Right lobe of liver (tissue), 4 donors: ENCODE measurements at regions not wholly inside any gene's neighbourhood (a gene's known extent, or its start where the extent isn't known, plus 50 kb on each side); places are given as distances from the start of the nearest gene placed in this dataset.

Experiments used
- CTCF ChIP-seq, 4 donors: fragments of 200-600 bp in 3 of 4; fragments of 450-650 bp in 1 of 4; IDR thresholded peaks; one replicate each; pipeline versions ENCODE4 v1.5.1 to v1.8.0; 2016 to 2022; ENCODE audit warnings: antibody characterized with exemption in 4 of 4, mild to moderate bottlenecking in 2 of 4
- POLR2A ChIP-seq: fragments of 450-650 bp; IDR thresholded peaks from one replicate; pipeline ENCODE4 v1.6.1; 2017; ENCODE audit warnings: antibody characterized with exemption, mild to moderate bottlenecking
- donor health status: DM: no; HTN: no; CAD: no.
- donor health status: DM: no; HTN: no; CAD: no.
- donor health status: DM: no; HTN: yes; CAD: no.

DNA sequence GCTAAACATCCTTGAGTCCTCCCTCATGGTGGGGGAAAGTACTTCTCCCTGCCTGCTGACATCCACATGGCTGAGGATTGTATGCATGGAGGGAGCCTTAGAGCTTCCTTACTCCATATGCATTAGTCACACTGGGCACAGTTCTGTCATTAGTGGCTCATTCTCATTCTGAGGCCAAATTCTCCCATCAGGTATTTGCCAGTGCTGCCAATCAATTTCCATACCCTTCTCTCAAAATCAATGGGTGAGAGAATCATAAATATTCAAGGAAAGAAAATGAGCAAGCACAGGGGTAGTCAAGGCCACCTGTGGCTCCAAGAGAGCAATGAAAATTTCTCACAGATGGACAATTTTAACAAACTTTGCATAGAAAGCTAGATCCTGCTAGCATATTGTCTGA is 422.6 kb upstream of the SETBP1 start:
- TF ChIP-seq CTCF (IDR thresholded peaks at IDR 0.05) (no peak), POLR2A (no peak)
